Coronary artery (tissue), 2 donors: ENCODE measurements at regions not wholly inside any gene's neighbourhood (a gene's known extent, or its start where the extent isn't known, plus 50 kb on each side); places are given as distances from the start of the nearest gene placed in this dataset.
"Not testable (repeated sequence)": the region's sequence is repeated elsewhere in the genome, so short reads cannot be mapped to it uniquely, and the experiment has no call there.

Experiments
- DNase-seq: peaks from one replicate; pipeline ENCODE4 v3.0.0-alpha.2; 2017; ENCODE audit warnings: low spot score
- H3K27ac ChIP-seq, 2 donors: fragments of 200-600 bp; sonication (generic); one replicate each; pipeline ENCODE4 v1.5.1; 2016 to 2019
- H3K4me3 ChIP-seq: fragments of 200-600 bp; sonication (generic); 2 replicates; pipeline ENCODE4 v1.5.1; 2016; ENCODE audit warnings: mild to moderate bottlenecking, moderate library complexity
- CTCF ChIP-seq: fragments of 200-600 bp; sonication (generic); IDR thresholded peaks from one replicate; pipeline ENCODE4 v1.5.1; 2019; ENCODE audit warnings: antibody characterized with exemption

GRCh38 chr1:81506699-81507098, 294.0 kb upstream of the ADGRL2 start:
- Histone ChIP-seq H3K27ac (no peak overlapping the region), H3K4me3 (no peak overlapping the region)
- no peak for DNase-seq
- TF ChIP-seq CTCF, result no peak

DNA sequence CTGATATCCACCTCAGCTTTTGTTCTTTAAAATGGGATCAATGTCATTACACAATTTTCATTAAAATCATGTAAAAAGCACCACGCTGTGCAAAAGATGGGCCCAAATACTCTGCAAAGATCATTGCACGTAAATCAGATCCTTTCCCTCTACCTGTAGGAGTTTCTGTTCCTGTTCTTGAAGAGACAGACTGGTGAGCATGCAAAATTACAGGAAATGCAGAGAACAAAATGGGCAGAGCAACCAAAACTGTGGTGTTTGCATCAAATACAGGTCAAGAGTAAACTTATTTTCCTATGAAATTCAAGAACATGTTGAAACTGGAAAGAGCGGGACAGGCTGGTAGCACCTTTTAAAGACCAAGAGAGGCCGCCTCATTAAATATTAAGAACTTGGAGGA, 294.9 kb upstream of the ADGRL2 start:
- H3K27ac ChIP-seq, result no peak overlapping the region
- no peak for DNase-seq
- H3K4me3 ChIP-seq, result no peak overlapping the region
- no peak for TF ChIP-seq CTCF

DNA sequence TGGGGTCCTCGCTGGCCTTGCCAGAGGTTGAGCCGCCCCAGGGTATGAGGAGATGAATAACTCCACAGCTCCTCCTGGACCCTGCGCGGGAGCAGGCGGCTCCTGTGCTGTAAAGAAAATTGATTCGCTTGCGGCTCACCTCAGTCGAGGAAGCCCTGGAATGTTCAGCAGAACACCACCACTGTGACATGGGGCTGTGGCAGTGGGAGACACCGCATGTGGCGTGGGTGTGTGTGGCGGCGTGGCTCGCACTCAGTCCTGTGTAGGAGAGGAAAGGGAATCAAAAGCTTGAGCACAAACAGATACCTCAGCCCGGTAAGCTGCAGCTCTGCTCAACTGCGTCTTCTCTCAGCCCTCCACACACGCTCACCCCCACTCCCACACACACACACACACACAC, 295.9 kb upstream of the ADGRL2 start:
- not testable (repeated sequence) for DNase-seq, H3K4me3 ChIP-seq, H3K27ac ChIP-seq

DNA sequence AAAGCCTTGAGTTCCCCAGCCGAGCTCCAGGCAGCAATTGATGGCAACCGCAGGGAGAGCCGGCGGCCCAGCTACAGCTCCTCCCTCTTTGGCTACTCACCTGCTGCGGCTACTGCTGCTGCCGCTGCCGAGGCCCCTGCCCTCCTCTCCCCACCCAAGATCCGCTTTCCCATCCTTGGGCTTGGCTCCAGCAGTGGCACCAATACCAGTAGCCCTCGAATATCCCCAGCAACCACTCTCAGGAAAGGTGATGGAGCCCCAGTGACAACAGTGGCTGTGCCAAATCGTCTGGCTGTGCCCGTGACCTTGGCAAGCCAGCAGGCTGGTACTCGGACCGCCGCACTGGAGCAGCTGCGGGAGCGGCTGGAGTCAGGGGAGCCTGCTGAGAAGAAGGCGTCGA, 298.0 kb upstream of the ADGRL2 start:
- H3K27ac ChIP-seq, DNase-seq, H3K4me3 ChIP-seq: not testable (repeated sequence)

DNA sequence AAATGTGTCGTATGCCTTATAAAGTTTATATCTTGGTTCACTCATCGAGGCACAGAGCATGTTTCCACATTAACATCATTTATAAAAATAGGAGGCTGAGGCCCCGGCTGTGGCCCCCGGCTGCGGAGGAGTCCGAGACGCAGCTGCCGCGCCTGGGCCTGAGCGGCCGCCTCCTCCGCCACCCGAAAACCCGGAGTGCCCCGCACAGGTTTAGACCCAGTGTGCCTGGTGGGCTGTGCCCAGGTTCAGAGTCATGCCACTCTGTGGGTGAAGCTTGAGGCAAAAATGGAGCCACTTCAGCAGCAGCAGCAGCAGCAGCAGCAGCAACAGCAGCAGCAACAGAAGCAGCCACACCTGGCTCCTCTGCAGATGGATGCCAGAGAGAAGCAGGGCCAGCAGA, 299.2 kb upstream of the ADGRL2 start:
- H3K27ac ChIP-seq, H3K4me3 ChIP-seq, DNase-seq: not testable (repeated sequence)

DNA sequence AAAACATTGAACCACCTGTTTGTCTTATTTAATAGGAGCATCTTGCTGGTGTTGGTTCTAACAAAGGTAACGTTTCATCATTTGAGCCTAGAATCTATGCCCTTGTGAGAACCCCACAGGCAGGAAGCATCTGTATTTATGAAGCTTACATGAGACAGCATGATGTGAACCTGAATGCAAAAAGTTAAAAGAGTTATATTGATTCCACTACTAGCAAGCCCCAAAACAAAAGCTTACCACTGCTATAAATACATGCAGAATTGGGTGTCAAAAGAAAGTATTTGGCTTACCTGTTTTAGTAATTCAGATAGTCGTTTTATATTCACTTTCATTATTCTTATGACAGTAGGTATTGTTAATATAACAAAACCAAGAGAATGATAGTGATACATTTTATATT, 301.2 kb upstream of the ADGRL2 start:
- no peak for DNase-seq
- no peak for TF ChIP-seq CTCF
- Histone ChIP-seq H3K27ac (no peak overlapping the region), H3K4me3 (no peak overlapping the region)

GRCh38 chr1:81498471-81499462, 302.0 kb upstream of the ADGRL2 start:
- Histone ChIP-seq H3K4me3 (no peak overlapping the region), H3K27ac (no peak overlapping the region)
- no peak for DNase-seq
- TF ChIP-seq CTCF, result no peak

GRCh38 chr1:81496349-81496748, 304.4 kb upstream of the ADGRL2 start:
- Histone ChIP-seq H3K4me3 (no peak overlapping the region), H3K27ac (no peak overlapping the region)
- TF ChIP-seq CTCF, result no peak
- no peak for DNase-seq
